Adrenal gland (tissue), 9 donors: ENCODE measurements at regions not wholly inside any gene's neighbourhood (a gene's known extent, or its start where the extent isn't known, plus 50 kb on each side); places are given as distances from the start of the nearest gene placed in this dataset.

Source experiments
- DNase-seq, 7 donors: peaks; one replicate each; pipeline ENCODE4 v3.0.0-alpha.2; 2019 to 2020
- H3K27ac ChIP-seq, 5 donors: fragments of 200-600 bp; sonication (generic) in 4 of 5; 1 replicate in 3 of 5; 2 replicates in 2 of 5; pipeline versions ENCODE4 v1.5.1 to v1.8.0; 2016 to 2020; ENCODE audit warnings: mild to moderate bottlenecking in 1 of 5
- H3K27me3 ChIP-seq: fragments of 200-600 bp; 2 replicates; pipeline ENCODE4 v1.8.0; 2021
- H3K36me3 ChIP-seq, 2 donors: fragments of 200-600 bp; replicated peaks in 1 of 2; 1 replicate in 1 of 2; 2 replicates in 1 of 2; pipeline versions ENCODE4 v1.5.1 to v1.8.0; 2018 to 2022
- H3K4me1 ChIP-seq, 2 donors: fragments of 200-600 bp; replicated peaks in 1 of 2; 1 replicate in 1 of 2; 2 replicates in 1 of 2; pipeline versions ENCODE4 v1.5.1 to v1.8.0; 2018 to 2021
- H3K4me3 ChIP-seq, 4 donors: fragments of 200-600 bp; sonication (generic) in 3 of 4; one replicate each; pipeline ENCODE4 v1.5.1; 2016 to 2018
- H3K9me3 ChIP-seq, 3 donors: fragments of 200-600 bp; sonication (generic) in 1 of 3; replicated peaks in 1 of 3; 1 replicate in 2 of 3; 2 replicates in 1 of 3; pipeline versions ENCODE4 v1.5.1 to v1.8.0; 2016 to 2021
- POLR2A ChIP-seq, 2 donors: fragments of 450-650 bp; IDR thresholded peaks; one replicate each; pipeline ENCODE4 v1.6.1; 2017; ENCODE audit warnings: antibody characterized with exemption in 2 of 2, mild to moderate bottlenecking in 2 of 2, moderate library complexity in 1 of 2
- WGBS, 4 donors: extraction: QIAGEN DNeasy Blood & Tissue Kit in 2 of 4; methylation state at CpG; one replicate each; pipeline versions ENCODE4 v1.1.5 to v1.1.7; 2013 to 2017; 5-methylcytosine and 5-hydroxymethylcytosine counted together
- intact Hi-C, 2 donors: fragments of 100-400 bp; cut with DNase I; formaldehyde crosslinking; loops; one replicate each; pipeline versions ENCODE4 v1.14.1 to v1.15.0; 2022 to 2023
- TF ChIP-seq, protein P1 (sequence below), 6 experiments: fragments of 450-650 bp in 4 of 6; fragments of 200-600 bp in 2 of 6; sonication (generic) in 1 of 6; IDR thresholded peaks; 1 replicate in 5 of 6; 2 replicates in 1 of 6; pipeline versions ENCODE4 v1.5.1 to v1.8.0; 2016 to 2021; ENCODE audit warnings: antibody characterized with exemption in 6 of 6, mild to moderate bottlenecking in 2 of 6, moderate library complexity in 1 of 6
- donor health status: healthy with polysubstance abuse.
- donor health status: Bipolar disorder and iron deficiency.
- donor health status: DM: yes; HTN: yes; CAD: no.
- donor health status: DM: no; HTN: no; CAD: no.
- donor health status: DM: no; HTN: no; CAD: no.

DNA sequence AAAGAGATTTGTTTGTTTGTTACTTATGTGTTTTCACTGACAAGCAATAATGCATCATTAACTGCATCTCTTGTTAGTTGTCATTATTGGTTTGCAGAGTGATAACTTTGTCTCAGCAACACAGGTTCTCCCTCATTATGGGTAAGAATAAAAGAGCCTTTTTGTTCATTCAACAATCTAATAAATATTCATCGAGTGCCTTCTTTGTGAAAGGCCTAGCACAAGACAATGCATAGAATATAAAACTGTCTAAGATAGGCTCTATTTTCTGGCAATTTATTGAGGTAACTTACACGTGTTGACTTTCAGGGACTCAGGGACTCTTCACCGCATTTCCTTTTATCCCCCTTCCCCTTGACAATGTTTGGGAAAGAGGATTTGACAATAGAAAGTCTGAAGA, 95.5 kb upstream of the KRR1 start:
- H3K4me1 ChIP-seq: no peaks in the 10 kb centered on the region
- TF ChIP-seq POLR2A (IDR thresholded peaks at IDR 0.05): no peak
- TF ChIP-seq, protein P1, sequence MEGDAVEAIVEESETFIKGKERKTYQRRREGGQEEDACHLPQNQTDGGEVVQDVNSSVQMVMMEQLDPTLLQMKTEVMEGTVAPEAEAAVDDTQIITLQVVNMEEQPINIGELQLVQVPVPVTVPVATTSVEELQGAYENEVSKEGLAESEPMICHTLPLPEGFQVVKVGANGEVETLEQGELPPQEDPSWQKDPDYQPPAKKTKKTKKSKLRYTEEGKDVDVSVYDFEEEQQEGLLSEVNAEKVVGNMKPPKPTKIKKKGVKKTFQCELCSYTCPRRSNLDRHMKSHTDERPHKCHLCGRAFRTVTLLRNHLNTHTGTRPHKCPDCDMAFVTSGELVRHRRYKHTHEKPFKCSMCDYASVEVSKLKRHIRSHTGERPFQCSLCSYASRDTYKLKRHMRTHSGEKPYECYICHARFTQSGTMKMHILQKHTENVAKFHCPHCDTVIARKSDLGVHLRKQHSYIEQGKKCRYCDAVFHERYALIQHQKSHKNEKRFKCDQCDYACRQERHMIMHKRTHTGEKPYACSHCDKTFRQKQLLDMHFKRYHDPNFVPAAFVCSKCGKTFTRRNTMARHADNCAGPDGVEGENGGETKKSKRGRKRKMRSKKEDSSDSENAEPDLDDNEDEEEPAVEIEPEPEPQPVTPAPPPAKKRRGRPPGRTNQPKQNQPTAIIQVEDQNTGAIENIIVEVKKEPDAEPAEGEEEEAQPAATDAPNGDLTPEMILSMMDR (IDR thresholded peaks at IDR 0.05): no peak
- no peaks in the 10 kb centered on the region for H3K36me3 ChIP-seq
- H3K4me3 ChIP-seq: no peak overlapping the region
- WGBS, 4 donors: 85 to 90% (median 88%) methylated on average over 3 of the region's 3 CpGs
- no peaks in the 10 kb centered on the region for H3K27me3 ChIP-seq
- no peak for DNase-seq
- no peak overlapping the region for H3K27ac ChIP-seq
- intact Hi-C loops: no loop called here
- no peaks in the 10 kb centered on the region for H3K9me3 ChIP-seq

DNA sequence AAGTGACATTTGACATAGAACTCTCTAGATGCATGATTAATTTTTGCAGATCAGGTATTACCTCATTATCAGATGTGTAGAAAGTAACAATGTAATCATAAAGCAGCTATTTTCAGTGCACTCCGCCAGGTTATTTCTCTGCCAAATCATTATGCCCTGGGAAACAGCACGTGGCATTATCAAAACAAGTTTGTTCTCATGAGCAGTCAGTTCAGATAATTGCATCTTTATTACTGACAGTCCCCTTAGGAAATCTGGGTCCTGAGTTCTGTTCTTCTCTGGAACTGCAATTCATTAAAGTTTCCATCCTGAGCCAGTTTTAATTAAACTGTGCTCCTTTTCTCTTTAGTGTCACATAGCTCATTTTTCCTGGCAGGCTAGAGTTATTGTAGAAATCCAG, 94.7 kb upstream of the KRR1 start:
- no peak overlapping the region for H3K4me3 ChIP-seq
- no peaks in the 10 kb centered on the region for H3K4me1 ChIP-seq
- 68 to 79% (median 77%) methylated on average over 2 of the region's 2 CpGs for WGBS, 4 donors
- intact Hi-C loops: no loop called here
- DNase-seq: no peak
- H3K27ac ChIP-seq: no peak overlapping the region
- TF ChIP-seq, protein P1 (IDR thresholded peaks at IDR 0.05): no peak
- no peak for TF ChIP-seq POLR2A (IDR thresholded peaks at IDR 0.05)
- H3K36me3 ChIP-seq: no peaks in the 10 kb centered on the region
- no peaks in the 10 kb centered on the region for H3K27me3 ChIP-seq
- no peaks in the 10 kb centered on the region for H3K9me3 ChIP-seq

DNA sequence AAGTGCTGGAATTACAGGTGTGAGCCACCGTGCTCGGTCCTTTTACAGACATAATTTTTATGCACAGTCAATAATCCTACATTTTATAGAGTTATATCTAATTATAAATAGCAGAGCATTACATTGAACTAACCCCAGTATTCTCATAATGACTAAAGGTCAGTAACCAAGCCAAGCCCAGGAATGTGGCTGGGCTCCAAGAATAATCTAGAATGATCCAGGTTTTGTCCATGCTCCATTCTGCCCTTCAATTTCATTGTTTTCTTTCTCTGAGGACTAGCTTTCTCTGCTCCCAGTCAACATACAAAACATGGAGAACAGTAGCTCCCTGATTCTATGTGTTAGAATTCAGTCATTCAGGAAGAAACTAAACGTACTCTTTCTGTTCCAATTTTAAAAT, 92.1 kb upstream of the KRR1 start:
- H3K27ac ChIP-seq: no peak overlapping the region
- 84 to 90% (median 87%) methylated on average over 3 of the region's 3 CpGs for WGBS, 4 donors
- H3K36me3 ChIP-seq: no peaks in the 10 kb centered on the region
- no peak for DNase-seq
- no peak overlapping the region for H3K4me3 ChIP-seq
- intact Hi-C loops: no loop called here
- TF ChIP-seq, protein P1 (IDR thresholded peaks at IDR 0.05): no peak
- no peak for TF ChIP-seq POLR2A (IDR thresholded peaks at IDR 0.05)
- H3K4me1 ChIP-seq: no peaks in the 10 kb centered on the region
- no peaks in the 10 kb centered on the region for H3K9me3 ChIP-seq
- no peaks in the 10 kb centered on the region for H3K27me3 ChIP-seq

DNA sequence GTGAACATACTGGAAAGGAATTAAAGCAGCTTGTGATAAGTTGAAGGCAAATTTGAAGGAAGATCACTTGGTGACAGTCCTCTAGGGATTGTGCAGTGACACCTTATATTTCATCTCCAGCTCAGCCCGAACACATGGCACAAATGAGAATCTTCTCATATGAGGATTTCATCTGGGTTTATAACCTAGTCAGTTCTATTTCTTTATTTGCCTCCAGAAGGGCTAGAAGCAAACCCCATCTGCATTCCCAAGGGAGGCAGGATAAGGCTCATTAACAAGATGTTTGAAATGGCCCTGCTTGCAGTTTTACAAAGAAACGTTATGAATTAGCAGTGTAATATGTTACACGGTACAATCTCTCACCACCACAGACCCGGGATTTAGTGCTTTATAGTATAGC, 90.7 kb upstream of the KRR1 start:
- no peak for TF ChIP-seq POLR2A (IDR thresholded peaks at IDR 0.05)
- TF ChIP-seq, protein P1 (IDR thresholded peaks at IDR 0.05): no peak
- 67 to 77% (median 71%) methylated on average over 4 of the region's 4 CpGs for WGBS, 4 donors
- DNase-seq: no peak
- Histone ChIP-seq H3K36me3 (no peaks in the 10 kb centered on the region), H3K9me3 (no peaks in the 10 kb centered on the region), H3K27me3 (no peaks in the 10 kb centered on the region), H3K27ac (no peak overlapping the region), H3K4me1 (no peaks in the 10 kb centered on the region), H3K4me3 (no peak overlapping the region)
- intact Hi-C loops: no loop called here
